HG02884 (cell line): ENCODE measurements at regions not wholly inside any gene's neighbourhood (a gene's known extent, or its start where the extent isn't known, plus 50 kb on each side); places are given as distances from the start of the nearest gene placed in this dataset.
"Not testable (repeated sequence)": the region's sequence is repeated elsewhere in the genome, so short reads cannot be mapped to it uniquely, and the experiment has no call there.

Experiments used
- ATAC-seq: cut with Tn5 transposase; IDR thresholded peaks from one replicate; pipeline ENCODE4 v1.9.1; 2021; ENCODE audit warnings: mild to moderate bottlenecking, moderate library complexity; ENCODE audit not compliant: unreplicated experiment

GRCh38 chr9:103237571-103238109, 242.5 kb downstream of the CYLC2 start:
- ATAC-seq: not testable (repeated sequence)

- no peak for ATAC-seq
Measured at GRCh38 chr9:103242025-103242424, 246.9 kb downstream of the CYLC2 start.

- ATAC-seq: no peak
Measured at GRCh38 chr9:103242486-103242885, 247.4 kb downstream of the CYLC2 start.

- ATAC-seq: no peak
Measured at GRCh38 chr9:103243553-103243952, 248.4 kb downstream of the CYLC2 start.

- no peak for ATAC-seq
Measured at GRCh38 chr9:103245369-103245768, 250.2 kb downstream of the CYLC2 start.

GRCh38 chr9:103261951-103262350, 266.8 kb downstream of the CYLC2 start:
- no peak for ATAC-seq

GRCh38 chr9:103266064-103266463, 270.9 kb downstream of the CYLC2 start:
- no peak for ATAC-seq

GRCh38 chr9:103277240-103277639, 282.1 kb downstream of the CYLC2 start:
- no peak for ATAC-seq

- ATAC-seq: no peak
Measured at GRCh38 chr9:103281126-103281525, 286.0 kb downstream of the CYLC2 start.

GRCh38 chr9:103287361-103287760, 292.2 kb downstream of the CYLC2 start:
- ATAC-seq: no peak

- ATAC-seq: no peak
Measured at GRCh38 chr9:103296189-103296588, 301.1 kb downstream of the CYLC2 start.

GRCh38 chr9:103301051-103301450, 305.9 kb downstream of the CYLC2 start:
- ATAC-seq: no peak

- no peak for ATAC-seq
Measured at GRCh38 chr9:103304797-103305196, 309.7 kb downstream of the CYLC2 start.

- no peak for ATAC-seq
Measured at GRCh38 chr9:103319979-103320378, 324.8 kb downstream of the CYLC2 start.

GRCh38 chr9:103323699-103324098, 328.6 kb downstream of the CYLC2 start:
- no peak for ATAC-seq

GRCh38 chr9:103335461-103335860, 340.3 kb downstream of the CYLC2 start:
- ATAC-seq: no peak

- no peak for ATAC-seq
Measured at GRCh38 chr9:103355000-103355399, 359.9 kb downstream of the CYLC2 start.

GRCh38 chr9:103357980-103358379, 362.8 kb downstream of the CYLC2 start:
- not testable (repeated sequence) for ATAC-seq

- no peak for ATAC-seq
Measured at GRCh38 chr9:103361906-103362305, 366.8 kb downstream of the CYLC2 start.

- ATAC-seq: no peak
Measured at GRCh38 chr9:103362986-103363385, 367.9 kb downstream of the CYLC2 start.

- ATAC-seq: no peak
Measured at GRCh38 chr9:103364753-103365152, 369.6 kb downstream of the CYLC2 start.

- no peak for ATAC-seq
Measured at GRCh38 chr9:103371152-103371551, 376.0 kb downstream of the CYLC2 start.

GRCh38 chr9:103372828-103373227, 377.7 kb downstream of the CYLC2 start:
- ATAC-seq: no peak
